Kidney epithelial cell (primary cell): ENCODE measurements at regions not wholly inside any gene's neighbourhood (a gene's known extent, or its start where the extent isn't known, plus 50 kb on each side); places are given as distances from the start of the nearest gene placed in this dataset.

Experiments
- DNase-seq: peaks from one replicate; pipeline ENCODE4 v3.0.0-alpha.2; 2010; ENCODE audit warnings: low read depth
- H3K27me3 ChIP-seq: 2 replicates; pipeline ENCODE4 v1.6.0; 2011; ENCODE audit warnings: low read length; ENCODE audit not compliant: control insufficient read depth, insufficient read depth
- H3K36me3 ChIP-seq: 2 replicates; pipeline ENCODE4 v1.5.1; 2011; ENCODE audit warnings: low read length; ENCODE audit not compliant: control insufficient read depth, insufficient read depth
- H3K4me3 ChIP-seq: 2 replicates; pipeline ENCODE4 v1.5.1; 2011; ENCODE audit warnings: low read depth, mild to moderate bottlenecking, control low read depth, low read length
- TF ChIP-seq, protein P1 (sequence below): IDR thresholded peaks from 2 replicates; pipeline ENCODE4 v1.5.1; 2011; ENCODE audit warnings: mild to moderate bottlenecking, moderate library complexity, low read length, control low read depth, inconsistent platforms; ENCODE audit not compliant: insufficient read depth, poor library complexity, severe bottlenecking

DNA sequence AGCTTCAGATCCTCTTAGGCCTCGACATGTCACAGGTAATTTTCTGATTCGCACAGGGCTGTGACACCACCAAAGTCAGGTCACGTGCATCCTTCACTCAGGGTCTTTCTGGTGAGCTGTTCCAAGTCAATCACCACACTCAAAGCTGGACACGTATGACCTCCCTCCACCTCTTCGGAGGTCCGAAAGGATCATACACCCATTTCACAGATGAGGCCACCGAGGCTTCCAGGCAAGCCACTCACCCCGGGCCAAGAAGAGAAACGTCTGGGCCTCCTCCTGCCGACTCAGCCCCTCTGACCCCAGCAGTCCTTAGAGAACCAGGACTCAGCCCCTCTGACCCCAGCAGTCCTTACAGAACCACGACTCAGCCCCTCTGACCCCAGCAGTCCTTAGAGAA lies 74.6 kb downstream of the FOXL3 start:
- Histone ChIP-seq H3K27me3 (peaks cover 61% of the 10 kb centered on the region), H3K36me3 (no peaks in the 10 kb centered on the region), H3K4me3 (no peak overlapping the region)
- TF ChIP-seq, protein P1, sequence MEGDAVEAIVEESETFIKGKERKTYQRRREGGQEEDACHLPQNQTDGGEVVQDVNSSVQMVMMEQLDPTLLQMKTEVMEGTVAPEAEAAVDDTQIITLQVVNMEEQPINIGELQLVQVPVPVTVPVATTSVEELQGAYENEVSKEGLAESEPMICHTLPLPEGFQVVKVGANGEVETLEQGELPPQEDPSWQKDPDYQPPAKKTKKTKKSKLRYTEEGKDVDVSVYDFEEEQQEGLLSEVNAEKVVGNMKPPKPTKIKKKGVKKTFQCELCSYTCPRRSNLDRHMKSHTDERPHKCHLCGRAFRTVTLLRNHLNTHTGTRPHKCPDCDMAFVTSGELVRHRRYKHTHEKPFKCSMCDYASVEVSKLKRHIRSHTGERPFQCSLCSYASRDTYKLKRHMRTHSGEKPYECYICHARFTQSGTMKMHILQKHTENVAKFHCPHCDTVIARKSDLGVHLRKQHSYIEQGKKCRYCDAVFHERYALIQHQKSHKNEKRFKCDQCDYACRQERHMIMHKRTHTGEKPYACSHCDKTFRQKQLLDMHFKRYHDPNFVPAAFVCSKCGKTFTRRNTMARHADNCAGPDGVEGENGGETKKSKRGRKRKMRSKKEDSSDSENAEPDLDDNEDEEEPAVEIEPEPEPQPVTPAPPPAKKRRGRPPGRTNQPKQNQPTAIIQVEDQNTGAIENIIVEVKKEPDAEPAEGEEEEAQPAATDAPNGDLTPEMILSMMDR, result no peak
- DNase-seq, result no peak

DNA sequence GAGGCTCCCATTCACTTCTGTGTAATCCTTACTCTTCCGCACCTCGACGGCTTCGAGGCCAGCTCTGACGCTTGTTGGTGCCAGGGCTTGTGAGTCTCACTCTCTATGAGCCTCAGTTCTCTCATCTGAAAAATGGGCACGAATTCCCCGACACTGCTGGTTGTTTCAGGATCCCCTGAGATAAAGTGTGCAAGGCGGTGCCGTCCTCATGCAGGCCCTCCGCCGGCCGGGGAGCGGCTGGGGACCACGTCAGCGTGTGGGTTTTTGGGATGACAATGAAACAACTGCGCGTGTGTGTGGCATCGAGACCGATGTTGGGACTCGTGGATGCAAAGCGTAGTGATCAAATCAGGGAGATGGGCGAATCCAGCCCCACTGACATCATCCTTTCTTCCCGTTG lies 75.6 kb downstream of the FOXL3 start:
- no peak for DNase-seq
- Histone ChIP-seq H3K27me3 (peaks cover 50% of the 10 kb centered on the region), H3K4me3 (no peak overlapping the region), H3K36me3 (no peaks in the 10 kb centered on the region)
- TF ChIP-seq, protein P1, result no peak

DNA sequence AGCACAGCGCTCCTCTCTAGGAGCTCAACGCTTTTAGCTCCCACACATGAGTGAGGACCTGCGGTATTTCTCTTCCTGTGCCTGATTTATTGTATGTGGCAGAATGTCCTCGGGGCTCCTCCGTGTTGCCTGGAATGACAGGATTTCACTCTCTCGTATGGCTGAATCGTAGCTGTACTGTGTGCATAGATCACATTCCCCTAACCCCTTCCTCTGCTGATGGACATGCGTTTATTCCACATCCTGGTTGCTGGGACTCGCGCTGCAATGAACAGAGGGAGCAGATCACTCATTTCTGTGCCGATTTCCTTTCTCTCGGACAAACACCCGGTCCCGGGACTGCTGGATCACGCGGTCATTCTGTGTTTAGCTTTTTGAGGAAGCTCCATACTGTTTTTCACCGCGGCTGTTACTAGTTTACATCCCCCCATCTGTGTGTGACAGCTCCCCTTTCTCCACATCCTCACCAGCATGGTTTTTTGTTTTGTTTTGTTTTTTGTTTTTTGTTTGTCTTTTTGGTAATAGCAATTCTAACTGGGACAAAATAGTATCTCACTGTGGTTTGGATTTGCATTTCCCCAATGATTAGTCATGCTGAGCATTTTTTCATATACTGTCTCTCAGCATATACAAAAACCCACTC lies 76.3 kb downstream of the FOXL3 start:
- H3K27me3 ChIP-seq, result peaks cover 45% of the 10 kb centered on the region
- H3K36me3 ChIP-seq, result no peaks in the 10 kb centered on the region
- no peak for DNase-seq
- TF ChIP-seq, protein P1, result no peak
- no peak overlapping the region for H3K4me3 ChIP-seq

DNA sequence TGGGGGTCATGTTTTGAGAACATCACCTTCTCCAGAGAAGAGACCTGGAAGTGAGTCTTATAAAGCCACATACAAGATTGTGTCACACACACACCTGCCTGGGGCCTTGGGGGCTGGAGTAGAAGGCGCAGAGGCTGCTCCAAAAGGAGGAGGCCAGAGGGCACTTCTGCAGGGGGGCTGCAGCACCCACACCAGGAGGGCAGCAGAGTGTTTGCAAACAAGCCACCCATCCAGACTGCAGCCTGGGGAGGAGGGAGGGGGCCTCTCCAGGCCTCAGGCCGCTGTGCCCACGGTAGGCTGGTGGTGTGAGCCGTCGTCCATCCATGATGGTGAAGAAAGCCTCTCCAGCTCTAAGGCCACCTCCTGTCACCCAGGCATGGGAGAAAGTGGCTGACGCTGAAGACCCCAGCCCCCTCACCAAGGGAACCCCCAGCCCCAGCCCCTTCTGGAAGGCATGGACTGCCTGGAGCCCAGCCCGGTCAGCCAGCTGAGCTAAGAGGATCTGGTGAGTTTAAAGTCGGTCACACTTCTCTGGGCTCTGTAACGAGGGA lies 77.5 kb downstream of the FOXL3 start:
- TF ChIP-seq, protein P1, result no peak
- Histone ChIP-seq H3K36me3 (no peaks in the 10 kb centered on the region), H3K27me3 (peaks cover 42% of the 10 kb centered on the region), H3K4me3 (no peak overlapping the region)
- DNase-seq, result no peak

DNA sequence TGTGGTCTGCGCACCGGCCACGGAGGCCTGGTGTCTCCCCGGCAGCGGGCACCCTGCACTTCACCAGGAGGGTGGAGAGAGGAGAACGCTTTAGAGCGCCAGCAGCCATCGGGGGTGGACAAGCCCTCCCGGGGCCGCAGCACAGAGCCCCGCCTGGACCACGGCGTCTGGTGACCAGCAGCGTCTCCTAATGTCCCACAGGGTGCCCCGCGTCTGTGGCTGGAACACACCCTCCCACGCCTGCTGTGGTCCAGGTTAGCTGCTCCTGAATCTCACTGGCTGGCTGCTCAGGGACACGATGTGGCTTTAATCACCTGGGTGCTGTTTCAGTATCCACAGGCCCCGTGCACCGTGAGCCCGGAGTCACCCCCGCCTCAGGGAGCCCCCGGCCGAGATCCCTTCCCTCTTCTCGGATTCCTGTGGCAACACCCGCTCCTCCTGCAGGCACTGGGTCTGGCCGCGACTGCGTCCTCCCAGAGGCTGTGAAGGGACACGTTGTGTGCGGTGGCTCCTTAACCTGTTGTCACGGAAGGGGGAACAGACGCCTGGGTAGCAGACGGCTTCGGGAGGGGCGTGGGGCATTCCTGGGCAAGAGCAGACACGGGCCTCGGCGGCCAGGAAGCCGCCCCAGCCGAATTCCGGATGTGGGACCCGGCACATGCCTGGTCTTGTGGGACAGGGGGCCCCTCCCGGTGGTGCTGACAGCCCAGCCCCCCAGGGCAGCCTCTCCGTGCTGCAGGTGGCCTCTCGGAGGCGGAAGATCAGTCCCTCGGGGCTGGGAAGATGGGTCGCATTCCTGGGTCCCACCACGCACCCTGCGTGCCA lies 78.9 kb downstream of the FOXL3 start:
- Histone ChIP-seq H3K4me3 (no peak overlapping the region), H3K27me3 (peaks cover 47% of the 10 kb centered on the region), H3K36me3 (no peaks in the 10 kb centered on the region)
- DNase-seq, result no peak
- TF ChIP-seq, protein P1, result no peak
